DOHH2 (cell line): ENCODE measurements at regions not wholly inside any gene's neighbourhood (a gene's known extent, or its start where the extent isn't known, plus 50 kb on each side); places are given as distances from the start of the nearest gene placed in this dataset.

ENCODE experiments used
- CTCF ChIP-seq: fragments of 200-600 bp; sonication (generic); IDR thresholded peaks from one replicate; pipeline ENCODE4 v1.5.1; 2014; ENCODE audit warnings: antibody characterized with exemption, mild to moderate bottlenecking, low read depth, low read length; ENCODE audit not compliant: poor library complexity, severe bottlenecking
- EZH2phosphoT487 ChIP-seq: fragments of 200-600 bp; sonication (generic); IDR thresholded peaks from 2 replicates; pipeline ENCODE4 v1.6.1; 2017; ENCODE audit warnings: borderline replicate concordance, mild to moderate bottlenecking, antibody characterized with exemption, low read length, moderate library complexity, mixed read lengths

GRCh38 chr2:59366288-59366687, 1125.2 kb upstream of the FANCL start:
- TF ChIP-seq CTCF (no peak), EZH2phosphoT487 (no peak)
